GM19455 (cell line): ENCODE measurements at regions not wholly inside any gene's neighbourhood (a gene's known extent, or its start where the extent isn't known, plus 50 kb on each side); places are given as distances from the start of the nearest gene placed in this dataset.

Source experiments
- ATAC-seq: cut with Tn5 transposase; IDR thresholded peaks from one replicate; pipeline ENCODE4 v1.9.1; 2021; ENCODE audit not compliant: unreplicated experiment

DNA sequence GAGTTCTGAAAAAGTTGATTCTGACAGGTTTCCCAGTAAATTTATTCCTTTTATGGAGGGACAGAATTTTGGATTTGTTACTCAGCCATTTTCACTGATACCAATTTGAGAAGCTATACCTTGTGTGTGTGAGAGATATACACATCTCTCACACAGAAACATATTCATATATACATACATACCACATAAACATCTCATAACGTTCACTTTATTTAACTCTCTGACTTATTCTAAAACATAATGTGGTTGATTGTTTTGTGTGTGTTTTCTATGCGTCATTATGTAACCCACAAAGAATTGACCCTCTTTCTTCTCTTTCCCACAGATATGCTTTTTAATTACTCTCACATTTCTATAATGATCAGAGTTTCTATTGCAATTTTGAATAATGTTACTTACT lies 570.8 kb upstream of the TLE4 start:
- ATAC-seq: peak; percentile 65

DNA sequence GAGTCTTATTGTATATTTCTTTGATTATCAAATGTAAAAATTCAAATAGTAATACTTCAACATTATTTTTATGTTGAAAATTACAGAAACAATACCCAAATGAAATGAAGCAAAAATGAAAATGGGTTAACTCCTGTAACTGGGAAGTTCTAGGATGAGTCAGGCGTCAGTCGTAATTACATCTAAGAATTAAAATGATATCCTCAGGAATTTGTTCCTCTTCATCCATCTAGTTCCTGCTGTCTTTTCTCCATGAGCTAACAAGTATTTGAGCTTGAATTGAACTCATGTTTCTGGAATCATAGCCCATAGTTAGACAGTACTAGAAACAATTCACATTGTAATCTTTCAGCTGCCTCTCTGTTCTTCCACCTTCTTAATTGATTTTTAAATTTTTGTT lies 568.3 kb upstream of the TLE4 start:
- ATAC-seq: no peak

DNA sequence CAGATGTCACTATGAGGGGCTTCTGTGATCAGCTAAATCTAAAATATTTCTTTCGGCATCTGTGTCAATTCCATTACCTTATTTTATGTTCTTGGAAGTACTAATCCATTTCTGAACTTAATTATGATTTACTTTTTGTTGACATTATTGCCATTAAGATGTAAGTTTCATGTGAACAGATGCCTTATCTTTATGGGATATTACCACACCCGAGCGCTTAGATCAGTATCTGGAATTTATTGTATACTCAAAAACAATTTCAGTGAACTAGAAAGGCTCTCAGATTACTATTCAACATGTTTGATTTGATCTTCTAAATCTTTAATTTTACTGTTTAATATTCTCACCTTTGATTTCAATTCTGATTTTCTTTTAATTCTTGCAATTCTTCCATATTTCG lies 567.7 kb upstream of the TLE4 start:
- no peak for ATAC-seq

DNA sequence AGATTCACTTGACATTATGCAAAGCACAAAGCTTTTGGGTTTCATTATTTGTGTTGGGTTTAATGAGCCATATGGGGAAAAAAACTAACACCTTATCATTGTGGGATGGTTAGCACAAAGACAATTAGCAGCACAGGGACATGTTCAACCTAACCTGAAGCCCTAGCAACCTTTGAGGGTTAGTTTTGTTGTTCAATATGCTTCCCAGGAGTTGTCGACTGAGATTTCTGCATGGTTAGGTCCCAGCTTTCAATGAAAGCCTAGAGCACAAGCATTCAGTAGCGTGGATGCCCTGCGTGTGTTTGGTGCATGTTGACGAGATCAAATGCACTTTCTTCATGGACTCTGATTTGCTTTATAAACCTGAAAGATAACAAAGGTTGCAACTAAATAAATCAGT lies 565.2 kb upstream of the TLE4 start:
- ATAC-seq: no peak

DNA sequence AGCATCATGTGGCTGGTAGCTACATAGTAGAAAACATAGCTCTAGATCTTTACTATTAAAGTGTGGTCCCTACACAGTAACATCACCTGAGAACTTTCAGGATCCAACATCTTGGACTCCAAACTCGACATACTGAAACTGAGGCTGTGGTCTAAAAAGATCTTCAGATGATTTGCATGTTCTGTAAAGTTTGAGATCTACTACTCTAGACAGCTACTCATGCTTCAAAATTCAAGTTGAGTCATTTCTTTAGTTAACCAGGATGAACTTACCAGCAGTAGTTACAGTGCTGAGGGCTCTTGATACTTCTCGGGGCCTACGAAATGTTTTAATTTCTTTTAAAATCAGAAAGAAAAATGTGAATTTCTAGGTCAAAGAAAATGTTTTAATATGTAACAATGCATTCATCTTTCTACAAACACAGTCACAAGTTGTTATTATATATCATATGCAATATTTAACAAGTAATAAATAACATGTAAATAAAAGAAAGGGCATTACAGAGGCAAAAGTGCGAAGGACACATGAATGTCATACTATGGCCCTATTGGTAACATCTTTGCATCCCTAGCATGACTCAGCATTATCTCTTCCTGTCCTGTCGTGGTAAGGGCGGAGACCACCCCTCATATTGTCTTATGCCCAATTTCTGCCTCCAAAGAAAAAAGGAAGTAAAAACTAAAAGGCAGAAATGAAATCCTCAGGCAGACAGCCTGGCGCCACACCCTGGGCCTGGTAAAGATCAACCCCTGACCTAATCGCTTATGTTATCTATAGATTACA lies 563.9 kb upstream of the TLE4 start:
- peak; percentile 99 for ATAC-seq

DNA sequence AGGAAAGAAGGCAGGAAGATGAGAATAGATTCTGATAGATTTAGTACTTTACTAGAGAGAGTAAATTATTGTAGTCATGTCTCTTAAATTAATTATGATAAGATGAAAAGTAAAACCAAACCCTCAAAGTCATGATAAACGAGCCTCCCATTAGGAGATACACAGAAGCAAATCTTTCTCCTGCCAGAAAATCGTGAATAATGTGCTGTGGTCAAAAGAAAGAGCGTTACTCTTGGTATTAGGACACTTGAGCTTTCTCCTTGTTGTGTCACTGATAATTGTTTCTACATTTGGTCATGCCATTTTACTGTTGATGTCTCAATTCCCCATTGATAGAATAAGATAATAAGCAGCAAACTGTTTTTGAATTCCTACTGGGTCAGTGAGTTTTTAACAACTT lies 562.8 kb upstream of the TLE4 start:
- no peak for ATAC-seq

DNA sequence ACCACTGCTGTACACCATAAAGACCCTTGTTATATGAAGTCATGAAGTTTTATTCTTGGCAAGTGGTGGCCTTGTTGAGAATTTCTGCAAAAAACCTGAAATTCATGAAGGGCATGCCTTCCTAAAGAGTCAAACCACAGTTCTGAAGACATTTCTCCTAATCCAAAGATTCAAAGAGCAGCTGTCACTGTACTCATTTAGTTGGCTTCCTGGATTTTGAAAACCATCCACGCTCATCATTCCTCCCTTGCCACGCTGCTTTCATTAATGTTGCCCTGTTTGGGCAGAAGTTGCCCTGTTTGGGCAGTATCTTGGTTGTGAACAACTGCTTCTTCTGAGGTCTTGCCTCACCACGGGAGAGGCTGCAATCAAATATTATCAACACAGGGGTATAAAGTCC lies 560.3 kb upstream of the TLE4 start:
- ATAC-seq: no peak

DNA sequence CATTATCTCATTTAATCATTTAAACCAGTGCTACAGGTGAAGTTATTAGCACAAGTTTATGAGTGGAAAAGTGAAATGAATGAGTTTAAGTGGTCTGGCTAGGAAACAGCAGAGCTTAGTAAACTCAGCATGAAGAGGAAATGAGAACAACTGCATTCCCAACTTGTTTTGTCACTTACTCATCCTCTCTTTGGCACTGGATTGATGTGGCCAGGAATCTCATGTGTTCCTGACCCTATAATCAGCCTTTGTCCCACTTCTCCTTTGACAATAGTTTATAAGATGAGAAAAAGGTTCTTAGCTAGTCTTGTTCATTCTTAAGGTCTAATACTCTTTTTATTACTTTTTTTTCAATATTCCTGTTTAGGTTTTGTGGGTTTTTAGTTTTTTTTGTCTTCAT lies 559.2 kb upstream of the TLE4 start:
- no peak for ATAC-seq

DNA sequence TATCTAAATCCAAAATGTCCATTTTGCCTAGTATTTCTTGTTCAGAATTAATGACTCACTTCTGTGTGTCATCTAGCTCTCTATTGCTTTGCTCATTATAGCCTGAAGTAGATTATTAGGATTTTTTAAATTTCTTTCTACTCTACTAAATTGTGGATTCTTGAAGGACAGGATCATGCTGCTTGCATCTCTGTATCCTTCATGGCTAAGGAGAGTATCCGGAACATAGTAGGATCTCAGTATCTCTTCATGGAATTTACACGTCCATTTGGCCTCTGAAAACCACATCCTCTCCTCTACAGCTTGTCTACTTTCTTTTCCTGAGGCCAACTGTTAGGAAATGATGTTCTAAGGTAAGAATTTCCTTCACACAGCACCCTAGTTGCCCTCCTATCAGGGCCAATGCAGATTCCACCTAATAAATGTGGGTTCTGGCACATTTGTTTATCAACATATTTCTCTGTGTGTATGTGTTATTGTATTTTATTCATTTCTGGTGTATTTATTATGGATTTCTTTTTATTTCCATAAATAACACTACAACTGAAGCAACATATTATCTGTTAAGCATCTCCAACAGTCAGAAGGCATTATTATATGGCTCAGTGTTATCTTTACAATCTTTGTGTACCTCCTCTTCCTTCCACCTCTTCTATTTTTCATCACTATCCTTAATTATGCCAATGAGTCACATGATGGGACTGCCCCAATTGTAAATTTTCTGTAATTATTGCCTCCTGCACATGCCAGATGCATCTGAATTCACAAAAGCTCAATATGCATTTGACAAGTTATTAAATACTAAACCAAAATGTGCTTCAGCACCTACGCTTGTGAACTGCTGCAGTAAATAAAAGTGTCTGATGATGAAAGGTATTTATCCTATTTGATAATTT lies 557.8 kb upstream of the TLE4 start:
- ATAC-seq: no peak

DNA sequence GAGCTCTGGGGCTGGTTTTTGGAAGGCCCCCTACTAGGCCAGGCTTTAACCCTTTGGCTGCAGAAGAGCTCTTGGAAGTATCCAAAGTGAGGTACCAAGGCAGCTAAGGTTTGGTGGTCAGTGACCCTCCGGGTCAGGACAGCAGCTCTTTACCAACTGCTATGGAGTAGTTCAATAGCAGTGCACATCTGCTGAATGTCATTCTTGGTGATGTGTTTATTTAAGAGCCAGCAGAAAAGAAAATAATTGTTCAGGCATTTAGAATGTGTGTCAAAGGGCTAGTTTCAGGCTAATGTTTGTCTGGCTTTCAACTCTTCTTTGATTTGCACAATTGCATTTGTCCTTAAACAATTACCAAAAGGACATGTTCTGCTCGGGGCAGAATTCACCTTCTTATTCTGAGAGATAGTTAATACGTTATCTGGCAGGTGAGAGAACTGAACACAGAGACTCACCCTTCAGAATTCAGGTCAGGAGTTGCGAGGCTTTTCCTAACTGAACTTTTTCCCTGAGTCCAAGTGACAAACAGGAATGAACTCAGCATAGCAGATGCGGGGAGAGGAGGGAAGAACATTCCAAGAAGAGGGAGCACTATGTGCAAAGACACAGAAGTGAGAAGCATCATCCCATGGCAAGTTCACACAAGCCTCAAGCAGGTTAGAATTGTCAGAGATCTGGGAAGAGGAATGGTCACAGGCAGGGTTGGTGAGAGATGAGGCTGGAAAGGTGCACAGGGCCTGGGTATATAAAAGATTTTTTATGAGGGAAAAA lies 556.7 kb upstream of the TLE4 start:
- ATAC-seq: no peak

DNA sequence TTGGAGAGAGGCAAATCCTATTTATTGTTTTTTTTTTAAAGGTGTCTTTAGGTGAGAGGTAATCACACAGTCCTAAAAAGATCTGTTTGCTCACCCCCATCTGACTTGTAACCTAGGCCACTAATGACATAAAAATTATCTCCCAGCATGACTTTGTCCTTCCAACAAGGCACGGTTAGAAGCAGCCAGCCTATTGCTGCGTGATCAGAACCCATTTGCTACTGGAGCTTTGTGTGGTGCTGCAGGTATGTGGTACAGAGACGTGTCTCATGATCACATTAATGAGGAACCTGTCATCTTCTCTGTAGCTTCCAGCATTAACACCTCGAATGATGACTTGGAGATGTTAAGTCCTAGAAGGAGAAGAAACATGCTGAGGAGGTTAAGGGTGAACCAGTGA lies 555.8 kb upstream of the TLE4 start:
- ATAC-seq: no peak

DNA sequence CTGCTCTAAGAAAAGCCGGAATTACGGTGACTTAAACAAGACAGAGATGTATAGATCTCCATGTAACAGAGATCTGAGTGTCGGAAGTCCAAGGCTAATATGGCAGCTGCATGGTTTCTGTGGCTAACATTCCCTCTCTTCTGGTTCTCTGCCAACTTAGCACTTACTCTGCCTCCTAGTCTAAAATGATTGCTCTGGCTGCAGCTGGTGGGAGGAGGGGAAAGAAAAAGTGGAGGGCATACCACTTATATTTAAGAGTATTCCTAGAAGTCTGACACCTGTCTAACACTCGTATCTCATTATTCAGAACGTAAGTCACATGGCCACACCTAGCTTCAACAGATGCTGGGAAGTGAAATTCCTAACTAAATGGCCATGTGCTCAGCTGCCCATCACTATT lies 551.5 kb upstream of the TLE4 start:
- ATAC-seq: no peak

DNA sequence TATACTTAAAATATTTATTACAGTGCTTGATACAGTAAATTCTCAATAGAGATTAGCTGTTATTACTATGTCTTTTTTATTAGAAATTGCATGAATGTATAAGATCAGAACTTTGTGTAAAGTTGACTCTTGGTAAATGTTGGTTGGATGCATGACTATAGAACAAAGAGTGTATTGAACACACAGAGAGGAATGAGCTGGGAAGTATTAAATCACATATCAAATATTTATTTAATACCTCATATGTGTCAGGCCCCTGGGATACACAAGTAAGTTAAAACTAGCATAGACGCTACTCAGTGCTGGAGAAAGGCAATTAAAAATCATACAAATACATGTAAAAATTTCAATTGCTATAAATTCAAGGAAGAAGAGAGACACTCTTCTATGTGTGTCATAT lies 550.7 kb upstream of the TLE4 start:
- no peak for ATAC-seq

DNA sequence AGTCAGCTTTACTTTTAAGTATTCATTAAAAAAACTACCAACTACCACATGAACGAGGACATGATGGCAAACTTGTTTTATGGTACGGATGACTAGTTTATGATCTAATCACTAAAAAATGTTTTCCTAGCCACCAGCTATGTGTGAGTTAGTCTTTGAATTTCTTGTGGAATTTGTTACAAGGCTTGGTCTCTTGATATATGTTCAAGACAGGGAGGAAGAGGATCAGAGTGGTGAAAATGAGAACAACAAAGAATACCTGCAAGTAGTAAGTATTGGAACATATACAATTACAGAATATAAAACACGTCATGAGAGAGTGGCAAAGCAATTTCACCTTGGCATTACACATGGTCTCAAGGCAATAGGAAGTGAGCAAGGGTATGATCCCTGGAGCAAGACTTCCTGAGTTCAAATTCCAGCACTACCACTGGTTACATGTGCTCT lies 548.6 kb upstream of the TLE4 start:
- ATAC-seq: no peak

DNA sequence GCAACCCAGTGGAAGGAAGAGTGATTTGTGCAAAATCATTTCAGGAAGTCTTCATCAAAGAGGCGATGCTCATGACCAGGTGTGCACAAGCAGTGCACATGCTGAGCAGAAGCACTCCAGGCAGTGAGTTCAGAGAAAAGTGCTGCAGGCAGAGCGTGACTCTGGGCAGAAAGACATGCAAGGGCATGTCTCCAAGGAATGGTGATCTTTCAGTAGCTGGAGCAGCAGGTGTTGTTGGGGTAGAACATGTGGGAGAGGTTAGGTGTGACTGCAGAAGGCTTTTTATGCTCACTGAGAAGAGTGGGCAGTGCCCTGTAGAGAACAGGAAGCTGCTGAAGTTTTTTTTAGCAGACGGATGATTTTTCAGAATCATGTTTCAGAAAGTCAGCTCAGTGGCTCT lies 545.4 kb upstream of the TLE4 start:
- peak; percentile 84 for ATAC-seq

DNA sequence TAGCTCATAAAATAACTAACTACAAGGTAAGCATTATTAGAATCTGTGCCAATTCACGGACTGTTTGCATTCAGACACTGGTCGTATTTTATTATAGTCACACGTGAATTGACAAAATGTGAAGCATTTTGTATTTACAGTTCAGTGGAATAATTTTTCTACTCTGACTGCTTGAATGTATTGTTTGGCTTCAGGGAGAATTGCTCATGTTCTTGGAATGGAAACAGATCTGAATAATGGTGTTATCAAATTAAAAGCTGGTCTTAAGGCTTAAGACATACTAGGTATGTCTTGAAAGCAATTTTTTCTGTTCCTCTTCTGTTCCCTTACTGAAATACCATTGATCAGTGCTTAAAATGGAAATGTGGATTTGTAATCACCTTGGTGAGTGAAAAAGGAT lies 543.7 kb upstream of the TLE4 start:
- ATAC-seq: no peak

DNA sequence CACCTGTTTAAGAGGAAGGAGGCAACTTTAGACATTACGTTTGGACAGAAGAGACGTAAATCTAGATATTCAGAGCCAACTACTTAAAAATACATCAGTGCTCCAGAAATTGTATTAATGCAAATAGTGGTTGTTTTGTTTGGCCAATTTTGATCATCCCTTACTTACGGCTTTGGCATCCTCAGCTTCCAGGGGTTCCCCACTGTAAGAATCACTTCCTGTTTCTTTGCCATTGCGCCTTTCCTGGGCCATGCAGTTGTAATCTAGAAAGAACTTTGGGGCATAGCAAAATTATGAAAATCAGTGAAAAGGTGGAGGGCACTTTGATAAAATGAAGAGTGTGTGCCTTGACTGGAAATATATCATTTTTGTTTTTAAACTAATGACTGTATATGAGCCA lies 537.2 kb upstream of the TLE4 start:
- ATAC-seq: no peak

DNA sequence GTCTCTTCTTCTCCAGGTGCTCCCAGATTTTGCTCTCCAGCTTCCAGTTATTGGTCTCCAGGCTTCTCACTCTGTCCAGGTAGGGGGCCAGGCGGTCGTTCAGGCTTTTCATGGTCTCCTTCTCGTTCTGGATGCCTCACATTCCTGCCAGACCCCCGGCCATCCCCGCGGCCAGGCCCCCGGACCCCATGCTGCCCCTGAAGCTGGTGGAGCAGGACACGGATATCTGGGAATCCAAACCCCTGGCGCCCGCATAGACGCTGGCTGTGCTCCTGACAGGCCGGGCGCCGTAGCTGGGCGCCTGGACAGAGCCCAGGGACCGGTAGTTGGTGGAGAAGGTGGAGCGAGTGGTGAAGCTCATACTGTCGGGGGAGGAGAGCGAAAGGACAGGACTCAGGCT lies 534.4 kb upstream of the TLE4 start:
- no peak for ATAC-seq

DNA sequence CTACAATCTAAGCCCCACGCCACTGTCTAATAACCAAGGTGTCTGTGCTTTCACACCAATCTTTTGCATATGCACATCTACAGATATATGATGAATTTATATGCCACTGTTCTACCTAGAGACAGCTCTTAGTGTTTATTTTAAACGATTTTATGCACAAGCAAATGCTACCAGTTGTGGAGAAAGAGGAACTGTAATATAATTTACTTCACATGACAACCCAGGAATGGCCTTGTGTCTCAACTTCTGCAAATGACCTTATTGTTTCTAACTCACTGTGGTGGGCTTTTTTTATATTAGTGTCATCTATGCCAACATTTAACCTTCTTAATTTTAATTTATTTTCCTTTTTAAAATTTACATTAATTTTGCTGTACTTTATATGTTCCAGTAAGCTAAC lies 531.1 kb upstream of the TLE4 start:
- no peak for ATAC-seq

DNA sequence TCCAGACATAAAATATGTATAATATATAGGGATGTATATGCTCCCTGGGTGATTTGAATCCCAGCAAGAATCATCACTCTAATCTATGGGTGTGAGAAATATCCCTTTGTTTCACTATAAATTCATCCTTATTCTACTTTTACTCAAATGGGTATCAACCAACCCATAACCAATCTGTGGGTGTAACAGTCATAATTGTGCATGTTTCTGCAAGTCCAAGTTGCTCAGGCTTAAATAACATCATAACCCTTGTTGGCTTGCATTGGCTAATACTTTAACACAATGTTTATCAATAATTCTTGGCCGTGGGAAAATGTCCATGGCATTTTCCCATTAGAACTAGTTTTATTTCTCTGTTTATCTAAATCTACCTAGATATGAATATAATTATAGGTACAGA lies 530.5 kb upstream of the TLE4 start:
- ATAC-seq: no peak

DNA sequence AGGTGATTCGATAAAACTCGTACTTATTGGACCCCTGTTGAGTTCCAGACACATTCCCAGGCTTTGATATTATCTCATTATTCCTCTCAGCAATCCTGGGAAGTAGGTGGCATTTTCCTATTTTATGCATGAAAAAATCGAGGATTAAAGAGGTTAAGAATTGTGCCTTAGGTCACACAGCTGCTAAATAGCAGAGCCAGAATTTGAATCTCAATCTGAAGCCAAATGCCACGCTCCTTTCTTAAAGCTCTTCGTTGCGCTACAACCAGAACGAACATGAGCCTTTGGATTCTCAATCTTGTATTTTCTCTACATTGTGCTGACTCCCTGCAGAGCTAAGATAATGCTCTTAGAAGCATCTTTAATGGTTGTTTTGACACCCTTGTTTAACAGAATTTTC lies 527.8 kb upstream of the TLE4 start:
- no peak for ATAC-seq

DNA sequence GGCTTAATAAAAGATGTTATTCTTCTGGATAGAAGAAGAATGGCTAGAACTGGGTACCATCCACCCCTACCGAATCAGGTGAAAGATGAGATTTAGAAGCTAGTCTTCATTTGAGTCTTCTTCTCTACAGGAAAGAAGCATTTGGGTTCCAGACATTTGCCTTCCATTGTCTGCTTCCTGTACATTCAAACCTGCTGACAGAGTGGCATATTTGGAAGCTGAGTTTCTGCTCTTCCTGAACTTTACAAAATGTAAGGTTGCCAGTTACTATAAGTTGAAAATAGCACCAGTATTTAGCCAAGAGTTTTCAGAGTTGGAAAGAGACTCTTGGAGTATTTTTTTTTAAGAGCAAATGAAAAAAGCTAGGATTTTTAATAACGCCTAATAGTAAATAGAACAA lies 525.4 kb upstream of the TLE4 start:
- ATAC-seq: no peak
